SIG-M5 (cell line): ENCODE measurements at regions not wholly inside any gene's neighbourhood (a gene's known extent, or its start where the extent isn't known, plus 50 kb on each side); places are given as distances from the start of the nearest gene placed in this dataset.

ENCODE experiments used
- DNase-seq: peaks from one replicate; lab custom pipeline; 2025; lab: John Stamatoyannopoulos, UW

GRCh38 chr3:56864090-56864489 lies 62.3 kb upstream of the ARHGEF3 start:
- no peak for DNase-seq

GRCh38 chr3:56862352-56863062 lies 60.8 kb upstream of the ARHGEF3 start:
- no peak for DNase-seq

GRCh38 chr3:56861511-56861910 lies 59.8 kb upstream of the ARHGEF3 start:
- DNase-seq, result no peak

DNA sequence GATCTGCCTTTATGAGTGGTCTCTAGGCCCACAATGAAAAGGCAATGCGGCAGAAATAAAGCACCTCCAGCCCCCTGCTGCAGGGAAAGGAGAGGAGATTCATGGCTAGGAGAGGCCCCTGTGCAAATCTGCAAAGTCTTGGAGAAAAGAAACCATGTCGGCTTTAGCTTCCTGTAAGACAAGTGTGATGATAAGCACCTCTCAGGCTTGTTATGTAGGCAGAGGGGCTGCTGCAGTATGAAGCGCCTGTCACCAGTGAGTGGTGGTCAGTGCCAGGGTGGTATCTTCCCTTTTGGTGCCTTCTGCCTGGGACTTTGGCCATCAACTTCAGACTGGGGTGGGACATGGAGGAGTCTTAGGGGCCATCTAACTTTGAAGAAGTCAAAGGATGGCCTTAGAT lies 59.2 kb upstream of the ARHGEF3 start:
- DNase-seq, result no peak

DNA sequence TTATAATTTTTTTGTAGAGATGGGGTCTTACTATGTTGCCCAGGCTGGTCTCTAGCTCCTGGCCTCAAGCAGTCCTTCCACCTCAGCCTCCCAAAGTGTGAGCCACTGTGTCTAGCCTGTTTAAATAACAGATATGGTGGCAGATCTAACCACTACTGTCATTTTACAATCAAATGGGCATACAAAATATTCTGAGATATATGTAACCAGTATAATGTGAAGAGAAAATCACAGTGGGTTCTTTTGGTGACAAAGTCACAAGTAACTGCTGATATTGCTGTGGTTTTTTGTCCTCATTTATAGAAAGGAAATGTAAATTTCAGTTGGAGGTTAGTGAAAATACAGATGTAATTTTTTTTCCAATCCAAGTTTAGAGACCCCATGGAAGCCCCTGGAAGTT lies 58.6 kb upstream of the ARHGEF3 start:
- no peak for DNase-seq

DNA sequence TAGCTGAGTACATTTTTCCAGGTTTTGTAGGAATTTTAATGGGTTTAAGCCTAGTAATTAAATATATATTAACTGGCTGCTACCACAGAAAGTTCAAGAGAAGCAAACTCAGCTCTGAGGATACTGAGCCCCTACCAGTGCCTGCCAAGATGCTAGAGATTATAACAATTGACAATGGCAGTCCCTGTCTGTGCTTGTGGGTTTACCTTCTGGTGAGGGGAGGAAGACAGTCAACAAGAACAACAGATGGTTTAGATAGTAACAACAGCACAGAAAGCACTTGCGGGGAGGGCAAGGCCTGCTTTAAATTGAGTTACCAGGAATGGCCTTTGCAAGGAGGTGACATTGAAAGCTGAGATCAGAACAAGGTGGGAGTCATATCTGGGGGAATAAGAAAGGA lies 56.6 kb upstream of the ARHGEF3 start:
- DNase-seq, result no peak

DNA sequence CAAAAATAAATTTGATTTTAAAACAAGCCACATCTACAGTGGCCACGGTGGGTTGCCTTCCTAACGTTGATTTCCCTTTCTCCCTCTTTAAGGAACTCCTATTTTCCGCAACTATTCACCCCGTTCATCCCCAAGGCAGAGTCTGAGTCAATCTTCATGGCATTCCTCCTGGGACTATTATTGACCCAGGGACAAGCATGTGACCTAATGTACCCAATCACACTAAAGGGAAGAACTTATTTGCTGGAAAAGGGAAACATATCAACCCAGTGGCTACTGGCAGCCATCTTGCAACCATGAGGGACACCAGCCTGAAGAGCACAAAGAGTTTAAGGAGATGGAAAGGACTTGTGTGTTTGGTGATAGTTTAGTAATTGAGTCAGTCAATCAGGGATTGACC lies 55.4 kb upstream of the ARHGEF3 start:
- DNase-seq, result no peak

GRCh38 chr3:56856752-56857151 lies 55.0 kb upstream of the ARHGEF3 start:
- no peak for DNase-seq

- no peak for DNase-seq
Measured at GRCh38 chr3:56855856-56856512, 54.2 kb upstream of the ARHGEF3 start.

DNA sequence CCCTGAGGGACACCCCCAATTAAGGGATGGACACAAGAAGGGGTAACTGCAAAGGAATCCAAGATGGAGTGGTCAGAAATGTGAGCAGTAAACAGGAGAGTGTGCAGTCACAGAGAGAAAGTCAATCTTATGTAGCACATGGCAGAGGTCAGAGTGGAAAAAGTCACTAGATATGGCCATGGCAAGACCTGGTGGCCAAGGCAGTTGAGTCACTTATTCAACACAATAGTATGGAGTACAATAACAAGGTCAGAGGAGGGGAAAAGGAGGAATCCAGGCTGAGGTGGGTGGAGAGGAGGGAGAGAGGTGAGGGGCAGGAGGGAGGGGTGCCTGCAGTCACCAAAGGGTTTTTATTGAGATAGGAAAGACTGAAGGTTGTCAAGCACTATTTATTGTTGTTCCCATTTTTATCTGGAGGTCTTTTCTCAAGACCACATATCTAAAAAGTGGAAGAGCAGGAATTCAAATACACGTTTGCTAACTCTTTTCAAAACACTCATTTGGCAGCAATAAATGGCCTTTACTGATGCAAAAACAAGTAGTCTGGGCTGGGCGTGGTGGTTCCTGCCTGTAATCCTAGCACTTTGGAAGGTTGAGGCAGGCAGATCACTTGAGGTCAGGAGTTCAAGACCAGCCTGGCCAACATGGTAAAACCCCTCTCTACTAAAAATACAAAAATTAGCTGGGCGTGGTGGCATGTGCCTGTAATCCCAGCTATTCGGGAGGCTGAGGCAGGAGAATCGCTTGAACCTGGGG lies 53.3 kb upstream of the ARHGEF3 start:
- DNase-seq, result no peak

DNA sequence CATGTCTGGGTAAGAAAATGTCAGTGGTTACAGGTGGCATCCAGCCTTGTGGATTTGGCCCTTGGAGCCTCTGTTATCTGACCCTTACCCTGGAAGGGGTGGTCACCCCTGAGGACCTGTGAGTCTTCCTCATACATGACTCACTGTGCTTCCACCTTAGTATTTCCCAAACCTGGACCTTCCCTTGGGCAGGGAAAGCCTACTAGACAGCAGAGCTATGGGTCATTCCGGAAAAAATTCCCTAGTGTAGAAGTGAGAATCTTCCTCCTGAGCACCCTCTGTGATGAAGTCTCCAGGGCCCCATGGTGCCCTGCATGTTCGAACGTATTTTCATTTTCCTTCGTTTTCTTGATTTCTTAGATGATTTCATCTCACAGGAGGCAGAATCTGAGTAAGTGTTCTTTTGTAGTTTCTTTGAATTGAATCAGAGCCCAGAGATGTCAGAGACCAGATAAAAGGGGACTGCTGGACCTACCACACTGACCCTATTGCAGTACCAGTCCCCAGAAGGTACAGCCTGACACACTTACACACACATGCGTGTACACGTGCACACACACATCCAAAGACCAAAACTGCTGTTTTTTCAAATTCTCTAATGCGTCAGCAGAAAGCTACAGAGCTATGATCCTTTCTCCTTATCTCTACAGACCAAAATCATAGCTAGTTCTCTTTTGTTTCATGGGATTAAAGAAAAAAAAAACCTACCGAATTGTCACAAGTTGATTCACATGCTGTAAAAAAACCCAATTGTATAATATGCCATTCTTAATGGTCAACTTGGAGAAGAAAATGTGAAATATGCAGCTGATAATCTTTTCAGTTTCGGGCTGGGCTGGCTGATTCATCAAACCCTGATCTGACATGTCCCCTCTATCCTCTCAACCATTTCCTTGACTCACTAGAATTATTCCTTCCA lies 50.5 kb upstream of the ARHGEF3 start:
- no peak for DNase-seq
